Endothelial cell (in vitro differentiated cells): ENCODE measurements at regions not wholly inside any gene's neighbourhood (a gene's known extent, or its start where the extent isn't known, plus 50 kb on each side); places are given as distances from the start of the nearest gene placed in this dataset.

Source experiments
- DNase-seq: peaks from one replicate; pipeline ENCODE4 v3.0.0; 2021; ENCODE audit warnings: low spot score
- H3K27ac Mint-ChIP-seq: one replicate; pipeline ENCODE4 v1.8.0; 2021; ENCODE audit warnings: mixed read lengths, inconsistent platforms; ENCODE audit not compliant: unreplicated experiment
- H3K27me3 Mint-ChIP-seq: one replicate; pipeline ENCODE4 v1.8.0; 2021; ENCODE audit warnings: mild to moderate bottlenecking, moderate library complexity, mixed read lengths, inconsistent platforms; ENCODE audit not compliant: unreplicated experiment
- H3K36me3 Mint-ChIP-seq: one replicate; pipeline ENCODE4 v1.8.0; 2021; ENCODE audit warnings: mild to moderate bottlenecking, low read depth, mixed read lengths, inconsistent platforms; ENCODE audit not compliant: unreplicated experiment
- H3K4me1 Mint-ChIP-seq: one replicate; pipeline ENCODE4 v1.8.0; 2021; ENCODE audit warnings: mild to moderate bottlenecking, mixed read lengths, inconsistent platforms; ENCODE audit not compliant: unreplicated experiment
- H3K4me3 Mint-ChIP-seq: one replicate; pipeline ENCODE4 v1.8.0; 2021; ENCODE audit warnings: mild to moderate bottlenecking, mixed read lengths, inconsistent platforms; ENCODE audit not compliant: unreplicated experiment
- H3K9me3 Mint-ChIP-seq: one replicate; pipeline ENCODE4 v1.8.0; 2021; ENCODE audit warnings: mixed read lengths, inconsistent platforms; ENCODE audit not compliant: unreplicated experiment
- TF ChIP-seq, protein P1 (sequence below): fragments of 200-600 bp; sonication (generic); IDR thresholded peaks from one replicate; pipeline ENCODE4 v1.5.0; 2021; ENCODE audit warnings: antibody characterized with exemption; ENCODE audit not compliant: unreplicated experiment

DNA sequence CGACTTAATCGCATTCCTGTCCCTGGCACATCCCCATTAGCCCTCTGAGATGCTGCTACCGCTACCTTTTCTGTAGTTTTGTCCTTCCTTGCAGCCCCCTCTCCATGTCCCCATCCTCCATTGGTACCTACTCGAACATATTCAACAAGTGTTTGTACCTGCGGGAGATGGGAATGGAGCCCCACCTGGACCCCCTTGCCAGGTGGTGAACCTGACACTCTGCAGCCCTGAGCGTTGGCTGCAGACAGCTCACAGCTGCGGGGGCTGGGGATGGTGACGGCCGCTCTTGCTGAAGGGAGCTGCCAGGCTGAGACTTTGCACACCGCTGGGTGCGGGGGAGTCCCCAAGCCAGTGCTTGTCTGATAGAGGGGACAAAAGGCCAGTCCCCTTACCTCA, 96.3 kb upstream of the DAP start:
- H3K4me3 Mint-ChIP-seq = no peak overlapping the region
- H3K27ac Mint-ChIP-seq = no peak overlapping the region
- DNase-seq = no peak
- TF ChIP-seq, protein P1, sequence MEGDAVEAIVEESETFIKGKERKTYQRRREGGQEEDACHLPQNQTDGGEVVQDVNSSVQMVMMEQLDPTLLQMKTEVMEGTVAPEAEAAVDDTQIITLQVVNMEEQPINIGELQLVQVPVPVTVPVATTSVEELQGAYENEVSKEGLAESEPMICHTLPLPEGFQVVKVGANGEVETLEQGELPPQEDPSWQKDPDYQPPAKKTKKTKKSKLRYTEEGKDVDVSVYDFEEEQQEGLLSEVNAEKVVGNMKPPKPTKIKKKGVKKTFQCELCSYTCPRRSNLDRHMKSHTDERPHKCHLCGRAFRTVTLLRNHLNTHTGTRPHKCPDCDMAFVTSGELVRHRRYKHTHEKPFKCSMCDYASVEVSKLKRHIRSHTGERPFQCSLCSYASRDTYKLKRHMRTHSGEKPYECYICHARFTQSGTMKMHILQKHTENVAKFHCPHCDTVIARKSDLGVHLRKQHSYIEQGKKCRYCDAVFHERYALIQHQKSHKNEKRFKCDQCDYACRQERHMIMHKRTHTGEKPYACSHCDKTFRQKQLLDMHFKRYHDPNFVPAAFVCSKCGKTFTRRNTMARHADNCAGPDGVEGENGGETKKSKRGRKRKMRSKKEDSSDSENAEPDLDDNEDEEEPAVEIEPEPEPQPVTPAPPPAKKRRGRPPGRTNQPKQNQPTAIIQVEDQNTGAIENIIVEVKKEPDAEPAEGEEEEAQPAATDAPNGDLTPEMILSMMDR = peak; percentile 42
- H3K27me3 Mint-ChIP-seq = peaks cover 5% of the 10 kb centered on the region
- H3K36me3 Mint-ChIP-seq = no peaks in the 10 kb centered on the region
- peaks cover 10% of the 10 kb centered on the region for H3K4me1 Mint-ChIP-seq
- no peaks in the 10 kb centered on the region for H3K9me3 Mint-ChIP-seq

GRCh38 chr5:10856683-10857337, 95.8 kb upstream of the DAP start:
- Mint-ChIP-seq H3K4me3 (no peak overlapping the region), H3K9me3 (no peaks in the 10 kb centered on the region), H3K36me3 (no peaks in the 10 kb centered on the region), H3K4me1 (peaks cover 10% of the 10 kb centered on the region), H3K27me3 (peaks cover 5% of the 10 kb centered on the region), H3K27ac (peak overlapping the region; percentile 80)
- DNase-seq = peak; percentile 85
- TF ChIP-seq, protein P1 = peak; percentile 80

DNA sequence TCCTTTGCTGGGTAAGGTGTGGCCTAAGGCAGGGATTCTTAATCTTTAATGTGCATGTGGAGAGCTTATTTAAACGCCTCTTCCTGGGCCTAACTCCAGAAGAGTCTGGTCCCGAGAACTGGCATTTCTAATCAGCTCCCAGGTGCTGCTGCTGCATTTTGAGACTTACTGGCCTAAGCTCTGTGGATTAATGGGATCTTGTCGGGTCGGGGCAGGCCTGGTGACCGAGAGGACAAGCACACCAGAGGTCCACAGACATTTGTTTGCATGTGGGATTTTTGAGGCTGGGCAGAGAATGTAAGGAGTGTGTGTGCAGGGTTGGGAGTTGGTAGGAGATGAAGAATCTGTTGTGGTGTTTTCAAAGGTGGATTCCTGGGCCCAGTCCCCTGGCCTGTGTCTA, 95.0 kb upstream of the DAP start:
- H3K36me3 Mint-ChIP-seq = no peaks in the 10 kb centered on the region
- no peak for DNase-seq
- no peaks in the 10 kb centered on the region for H3K9me3 Mint-ChIP-seq
- H3K27me3 Mint-ChIP-seq = peaks cover 5% of the 10 kb centered on the region
- TF ChIP-seq, protein P1 = no peak
- peaks cover 10% of the 10 kb centered on the region for H3K4me1 Mint-ChIP-seq
- no peak overlapping the region for H3K27ac Mint-ChIP-seq
- no peak overlapping the region for H3K4me3 Mint-ChIP-seq

DNA sequence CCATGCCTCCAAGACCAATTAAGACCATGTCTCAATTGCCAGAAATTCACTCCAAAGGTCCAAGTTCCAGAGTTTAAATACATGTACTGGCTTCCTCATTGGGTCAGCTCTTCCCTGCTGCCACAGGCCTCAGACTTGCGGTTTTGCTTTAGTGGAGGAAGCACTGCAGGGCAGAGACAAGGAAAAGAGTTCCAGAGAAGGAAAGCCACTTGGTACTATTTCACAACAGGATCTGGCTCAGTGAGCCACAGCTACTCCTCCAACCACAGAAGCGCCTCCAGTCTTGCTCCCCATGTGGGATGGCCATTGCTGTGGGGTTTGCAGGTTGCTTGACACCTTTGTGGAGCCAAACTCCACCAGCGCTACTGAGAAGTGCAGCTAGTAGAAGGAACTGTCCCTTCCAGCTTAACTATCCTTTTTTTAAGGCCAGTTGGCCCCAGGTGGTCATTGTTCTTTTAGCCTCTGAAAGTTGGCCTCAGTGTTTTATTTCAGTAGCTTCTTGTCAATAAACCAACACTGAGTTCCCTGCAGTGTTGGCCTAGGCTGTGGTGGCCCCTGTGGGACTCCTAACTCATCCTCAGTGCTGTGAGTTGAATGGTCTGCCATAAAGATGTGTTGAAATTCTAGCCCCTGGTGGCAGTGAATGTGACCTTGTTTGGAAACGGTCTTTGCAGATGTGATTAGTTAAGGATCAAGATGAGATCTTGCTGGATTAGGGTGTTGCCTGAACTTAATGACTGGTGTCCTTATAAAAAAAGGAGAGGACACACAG, 93.7 kb upstream of the DAP start:
- H3K9me3 Mint-ChIP-seq = no peaks in the 10 kb centered on the region
- TF ChIP-seq, protein P1 = no peak
- peaks cover 5% of the 10 kb centered on the region for H3K27me3 Mint-ChIP-seq
- DNase-seq = no peak
- no peak overlapping the region for H3K27ac Mint-ChIP-seq
- H3K4me1 Mint-ChIP-seq = peaks cover 10% of the 10 kb centered on the region
- H3K4me3 Mint-ChIP-seq = no peak overlapping the region
- H3K36me3 Mint-ChIP-seq = no peaks in the 10 kb centered on the region

DNA sequence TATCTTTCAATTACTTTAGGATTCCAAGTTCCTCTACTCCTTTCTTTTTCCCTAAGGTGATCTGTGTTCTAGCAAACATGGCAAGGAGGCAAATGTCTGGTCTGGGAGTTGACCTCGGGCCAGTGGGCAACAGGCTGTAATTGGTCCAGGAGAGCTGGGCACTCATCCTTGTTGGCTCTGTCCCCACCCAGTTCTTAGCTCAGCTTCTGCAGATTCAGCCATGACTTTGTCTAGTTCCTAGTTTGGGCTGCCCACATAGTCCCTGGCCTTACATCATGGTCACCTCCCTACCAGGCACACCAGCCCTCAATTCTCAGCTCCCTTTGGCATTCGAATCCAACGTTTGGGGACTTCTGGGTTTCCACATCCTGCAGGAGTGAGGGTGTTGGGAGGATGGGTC, 92.1 kb upstream of the DAP start:
- Mint-ChIP-seq H3K9me3 (no peaks in the 10 kb centered on the region), H3K27me3 (peaks cover 5% of the 10 kb centered on the region), H3K4me1 (peaks cover 10% of the 10 kb centered on the region), H3K36me3 (no peaks in the 10 kb centered on the region), H3K4me3 (no peak overlapping the region), H3K27ac (no peak overlapping the region)
- no peak for DNase-seq
- TF ChIP-seq, protein P1 = no peak
